KMS-11 (cell line): ENCODE measurements at regions not wholly inside any gene's neighbourhood (a gene's known extent, or its start where the extent isn't known, plus 50 kb on each side); places are given as distances from the start of the nearest gene placed in this dataset.

Experiments used
- H2AFZ ChIP-seq: fragments of 200-600 bp; sonication (generic); 2 replicates; pipeline ENCODE4 v1.6.1; 2016; ENCODE audit warnings: antibody characterized with exemption, mixed run types, low read depth
- H3K27ac ChIP-seq: fragments of 200-600 bp; sonication (generic); 2 replicates; pipeline ENCODE4 v1.6.1; 2016; ENCODE audit warnings: mild to moderate bottlenecking, mixed run types
- H3K27me3 ChIP-seq: fragments of 200-600 bp; sonication (generic); 2 replicates; pipeline ENCODE4 v1.6.1; 2017; ENCODE audit warnings: mild to moderate bottlenecking, low read depth, mixed run types, moderate library complexity; ENCODE audit not compliant: insufficient read depth
- H3K36me3 ChIP-seq: fragments of 200-600 bp; sonication (generic); 2 replicates; pipeline ENCODE4 v1.6.1; 2017; ENCODE audit warnings: mild to moderate bottlenecking, mixed run types; ENCODE audit not compliant: insufficient read depth
- H3K4me1 ChIP-seq: fragments of 200-600 bp; sonication (generic); 2 replicates; pipeline ENCODE4 v1.6.1; 2016; ENCODE audit warnings: mild to moderate bottlenecking, low read depth, mixed run types; ENCODE audit not compliant: poor library complexity, severe bottlenecking
- H3K4me2 ChIP-seq: fragments of 200-600 bp; sonication (generic); 2 replicates; pipeline ENCODE4 v1.7.0; 2016; ENCODE audit warnings: mild to moderate bottlenecking, mixed run types
- H3K4me3 ChIP-seq: fragments of 200-600 bp; sonication (generic); IDR thresholded peaks from 2 replicates; pipeline ENCODE4 v1.6.1; 2017; ENCODE audit warnings: low read depth, low read length, mixed read lengths; ENCODE audit not compliant: insufficient read depth
- H3K79me2 ChIP-seq: fragments of 200-600 bp; sonication (generic); 2 replicates; pipeline ENCODE4 v1.6.1; 2016; ENCODE audit warnings: low read depth, mixed run types; ENCODE audit not compliant: insufficient read depth
- H3K9ac ChIP-seq: fragments of 200-600 bp; sonication (generic); 2 replicates; pipeline ENCODE4 v1.6.1; 2016; ENCODE audit warnings: mild to moderate bottlenecking, mixed run types
- H4K20me1 ChIP-seq: fragments of 200-600 bp; sonication (generic); 2 replicates; pipeline ENCODE4 v1.6.1; 2016; ENCODE audit warnings: mild to moderate bottlenecking, mixed run types; ENCODE audit not compliant: insufficient read depth
- CTCF ChIP-seq: fragments of 200-600 bp; sonication (generic); conservative IDR thresholded peaks from 2 replicates; pipeline ENCODE4 v1.6.1; 2017; ENCODE audit warnings: low read depth, mild to moderate bottlenecking, antibody characterized with exemption, low read length, moderate library complexity, mixed read lengths

DNA sequence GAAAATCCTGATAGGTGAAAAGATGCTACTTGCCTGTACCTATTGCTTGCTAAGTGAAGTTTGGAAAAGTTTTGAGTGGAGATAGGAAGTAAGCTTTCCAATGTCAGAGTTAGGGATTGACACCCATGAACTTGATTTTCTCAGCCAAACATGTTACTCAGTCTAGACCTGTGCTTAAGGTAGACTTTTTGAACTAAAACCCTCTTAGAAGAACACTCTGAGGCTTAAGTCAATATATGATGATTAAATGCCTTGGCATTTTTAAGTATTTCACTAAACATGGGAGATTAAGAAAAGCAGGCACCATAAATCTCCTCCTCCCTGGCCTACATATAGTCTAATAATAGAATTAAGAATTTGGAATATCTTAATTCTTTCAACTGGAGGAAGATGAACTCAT lies 785.6 kb upstream of the SOX9 start:
- Histone ChIP-seq H2AFZ (no peak overlapping the region), H3K27me3 (no peaks in the 10 kb centered on the region), H3K4me3 (no peak overlapping the region), H3K79me2 (no peaks in the 10 kb centered on the region), H4K20me1 (no peaks in the 10 kb centered on the region), H3K9ac (no peak overlapping the region), H3K27ac (no peak overlapping the region), H3K4me2 (no peak overlapping the region), H3K4me1 (peaks cover 22% of the 10 kb centered on the region), H3K36me3 (no peaks in the 10 kb centered on the region)
- TF ChIP-seq CTCF = no peak

DNA sequence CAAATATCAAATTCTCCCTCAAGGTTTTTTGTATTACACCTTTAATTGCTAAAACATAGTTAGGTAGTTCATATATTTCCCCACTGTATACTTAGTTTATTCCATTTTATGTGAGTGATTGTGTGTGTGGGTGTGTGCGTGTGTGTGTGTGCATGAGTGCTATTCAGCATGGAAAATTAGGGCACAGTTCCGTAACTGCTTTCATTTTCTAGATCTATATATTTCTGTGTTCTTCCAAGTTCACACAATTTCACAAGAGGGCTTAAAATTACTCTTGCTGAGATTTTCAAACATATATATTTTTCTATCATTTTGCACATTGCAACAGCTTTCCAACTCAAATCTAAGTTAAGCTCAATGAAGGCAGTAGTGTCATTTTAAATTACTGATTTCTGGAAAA lies 782.9 kb upstream of the SOX9 start:
- Histone ChIP-seq H3K4me2 (peak overlapping the region; percentile 84), H3K79me2 (no peaks in the 10 kb centered on the region), H3K36me3 (no peaks in the 10 kb centered on the region), H4K20me1 (no peaks in the 10 kb centered on the region), H3K4me3 (no peak overlapping the region), H3K4me1 (peaks cover 22% of the 10 kb centered on the region), H2AFZ (peak overlapping the region; percentile 11; the same call in 1 of the 2 replicates), H3K27ac (peak overlapping the region; percentile 8; the same call in 1 of the 2 replicates), H3K9ac (peak overlapping the region; percentile 10; the same call in 1 of the 2 replicates), H3K27me3 (no peaks in the 10 kb centered on the region)
- TF ChIP-seq CTCF = no peak

GRCh38 chr17:71338396-71338795 lies 782.4 kb upstream of the SOX9 start:
- TF ChIP-seq CTCF = no peak
- Histone ChIP-seq H2AFZ (peak overlapping the region; percentile 11; the same call in 1 of the 2 replicates), H3K27me3 (no peaks in the 10 kb centered on the region), H3K4me1 (peaks cover 22% of the 10 kb centered on the region), H3K27ac (peak overlapping the region; percentile 8; the same call in 1 of the 2 replicates), H3K4me3 (no peak overlapping the region), H3K4me2 (peak overlapping the region; percentile 84), H3K9ac (peak overlapping the region; percentile 10; the same call in 1 of the 2 replicates), H4K20me1 (no peaks in the 10 kb centered on the region), H3K79me2 (no peaks in the 10 kb centered on the region), H3K36me3 (no peaks in the 10 kb centered on the region)

DNA sequence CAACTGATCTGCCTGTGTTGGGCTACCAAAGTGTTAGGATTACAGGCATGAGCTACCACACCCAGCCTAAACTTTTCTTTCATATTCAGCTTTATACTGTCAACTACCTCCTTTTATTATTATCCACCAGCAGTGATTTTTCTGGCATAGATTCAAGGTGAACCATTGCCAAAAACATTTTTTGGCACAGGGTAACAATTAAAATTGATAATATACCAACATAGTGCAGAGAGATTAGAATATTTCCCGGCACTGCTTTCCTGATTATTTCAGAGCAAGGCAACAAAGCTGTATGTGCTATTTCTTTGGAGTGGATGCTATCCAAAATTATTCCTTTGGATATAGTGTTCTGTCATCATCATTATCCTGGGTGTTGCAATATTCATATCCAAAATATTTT lies 781.6 kb upstream of the SOX9 start:
- no peaks in the 10 kb centered on the region for H4K20me1 ChIP-seq

More for the DNA sequence above, 781.6 kb upstream of the SOX9 start:
- Histone ChIP-seq H3K79me2 (no peaks in the 10 kb centered on the region), H3K4me3 (no peak overlapping the region), H3K9ac (no peak overlapping the region), H3K36me3 (no peaks in the 10 kb centered on the region), H3K27me3 (no peaks in the 10 kb centered on the region), H2AFZ (no peak overlapping the region), H3K4me2 (peak overlapping the region; percentile 84; the same call in 1 of the 2 replicates), H3K4me1 (peaks cover 22% of the 10 kb centered on the region), H3K27ac (no peak overlapping the region)
- TF ChIP-seq CTCF = no peak
